GM06990 (cell line): ENCODE measurements at regions not wholly inside any gene's neighbourhood (a gene's known extent, or its start where the extent isn't known, plus 50 kb on each side); places are given as distances from the start of the nearest gene placed in this dataset.

Experiments used
- DNase-seq: peaks from one replicate; pipeline ENCODE4 v3.0.0-alpha.2; 2011; ENCODE audit not compliant: insufficient read length; ENCODE audit errors: extremely low read depth
- H3K27me3 ChIP-seq: replicated peaks from 2 replicates; pipeline ENCODE4 v1.6.0; 2011; ENCODE audit warnings: low read length; ENCODE audit not compliant: control insufficient read depth, insufficient read depth
- H3K36me3 ChIP-seq: 2 replicates; pipeline ENCODE4 v1.5.1; 2011; ENCODE audit warnings: low read length; ENCODE audit not compliant: control insufficient read depth, insufficient read depth
- H3K4me3 ChIP-seq: replicated peaks from 2 replicates; pipeline ENCODE4 v1.5.1; 2011; ENCODE audit warnings: low read depth, mild to moderate bottlenecking, control low read depth, low read length
- CTCF ChIP-seq: IDR thresholded peaks from 2 replicates; pipeline ENCODE4 v1.5.1; 2011; ENCODE audit warnings: low read length, control low read depth, mild to moderate bottlenecking, inconsistent platforms; ENCODE audit not compliant: insufficient read depth, poor library complexity, severe bottlenecking

GRCh38 chr1:30515755-30516484 lies 207.5 kb downstream of the MATN1 start:
- no peaks in the 10 kb centered on the region for H3K36me3 ChIP-seq
- H3K27me3 ChIP-seq: peaks cover 2% of the 10 kb centered on the region; the same call in 1 of the 2 replicates
- DNase-seq: no peak
- no peak for TF ChIP-seq CTCF
- no peak overlapping the region for H3K4me3 ChIP-seq

- H3K27me3 ChIP-seq: peaks cover 2% of the 10 kb centered on the region; the same call in 1 of the 2 replicates
- no peak for DNase-seq
- H3K4me3 ChIP-seq: no peak overlapping the region
- H3K36me3 ChIP-seq: no peaks in the 10 kb centered on the region
- TF ChIP-seq CTCF: no peak
These were observed 208.4 kb downstream of the MATN1 start for GRCh38 chr1:30514945-30515344.

GRCh38 chr1:30514137-30514654 lies 209.2 kb downstream of the MATN1 start:
- no peak for DNase-seq
- no peak for TF ChIP-seq CTCF
- Histone ChIP-seq H3K4me3 (no peak overlapping the region), H3K36me3 (no peaks in the 10 kb centered on the region), H3K27me3 (peaks cover 2% of the 10 kb centered on the region; the same call in 1 of the 2 replicates)

- Histone ChIP-seq H3K36me3 (no peaks in the 10 kb centered on the region), H3K4me3 (no peak overlapping the region), H3K27me3 (peaks cover 2% of the 10 kb centered on the region; the same call in 1 of the 2 replicates)
- no peak for DNase-seq
- no peak for TF ChIP-seq CTCF
These were observed 209.8 kb downstream of the MATN1 start for GRCh38 chr1:30513396-30514136.

- no peak for DNase-seq
- H3K27me3 ChIP-seq: peaks cover 2% of the 10 kb centered on the region; the same call in 1 of the 2 replicates
- H3K36me3 ChIP-seq: no peaks in the 10 kb centered on the region
- no peak overlapping the region for H3K4me3 ChIP-seq
- no peak for TF ChIP-seq CTCF
These were observed 210.5 kb downstream of the MATN1 start for GRCh38 chr1:30512914-30513265.
